Endothelial cell of umbilical vein (primary cell): ENCODE measurements at regions not wholly inside any gene's neighbourhood (a gene's known extent, or its start where the extent isn't known, plus 50 kb on each side); places are given as distances from the start of the nearest gene placed in this dataset.

ENCODE experiments used
- EZH2 ChIP-seq: IDR thresholded peaks from 2 replicates; pipeline ENCODE4 v1.6.1; 2012; ENCODE audit warnings: borderline replicate concordance, low read depth, mild to moderate bottlenecking, moderate library complexity, low read length, inconsistent platforms; ENCODE audit not compliant: severe bottlenecking
- FOS ChIP-seq: IDR thresholded peaks from 2 replicates; pipeline ENCODE4 v1.6.1; 2011; ENCODE audit warnings: mild to moderate bottlenecking, low read length, moderate library complexity, borderline replicate concordance; ENCODE audit not compliant: insufficient read depth
- JUN ChIP-seq: IDR thresholded peaks from 2 replicates; pipeline ENCODE4 v1.6.1; 2011; ENCODE audit warnings: borderline replicate concordance, low read depth; ENCODE audit not compliant: insufficient read length, insufficient read depth
- MAX ChIP-seq: IDR thresholded peaks from 2 replicates; pipeline ENCODE4 v1.6.1; 2011; ENCODE audit not compliant: insufficient read depth, insufficient read length
- MYC ChIP-seq: IDR thresholded peaks from one replicate; pipeline ENCODE4 v1.6.1; 2011; ENCODE audit warnings: mild to moderate bottlenecking, low read depth, low read length
- POLR2A ChIP-seq: IDR thresholded peaks from 2 replicates; pipeline ENCODE4 v1.6.1; 2012; ENCODE audit warnings: low read depth, mild to moderate bottlenecking, control low read depth, low read length
- POLR2AphosphoS5 ChIP-seq: IDR thresholded peaks from 2 replicates; pipeline ENCODE4 v1.6.1; 2012; ENCODE audit warnings: low read depth, mild to moderate bottlenecking, control low read depth, low read length, moderate library complexity; ENCODE audit not compliant: insufficient read depth
- TF ChIP-seq, protein P1 (sequence below), 2 donors: IDR thresholded peaks; 1 replicate in 1 of 2; 2 replicates in 1 of 2; pipeline ENCODE4 v1.5.1; 2011; ENCODE audit warnings: low read length in 2 of 2, mild to moderate bottlenecking in 2 of 2, moderate library complexity in 2 of 2, control low read depth in 1 of 2, inconsistent platforms in 1 of 2, low read depth in 1 of 2; ENCODE audit not compliant: insufficient read depth in 1 of 2; ENCODE audit errors: extremely low read depth in 1 of 2

- TF ChIP-seq, protein P1, sequence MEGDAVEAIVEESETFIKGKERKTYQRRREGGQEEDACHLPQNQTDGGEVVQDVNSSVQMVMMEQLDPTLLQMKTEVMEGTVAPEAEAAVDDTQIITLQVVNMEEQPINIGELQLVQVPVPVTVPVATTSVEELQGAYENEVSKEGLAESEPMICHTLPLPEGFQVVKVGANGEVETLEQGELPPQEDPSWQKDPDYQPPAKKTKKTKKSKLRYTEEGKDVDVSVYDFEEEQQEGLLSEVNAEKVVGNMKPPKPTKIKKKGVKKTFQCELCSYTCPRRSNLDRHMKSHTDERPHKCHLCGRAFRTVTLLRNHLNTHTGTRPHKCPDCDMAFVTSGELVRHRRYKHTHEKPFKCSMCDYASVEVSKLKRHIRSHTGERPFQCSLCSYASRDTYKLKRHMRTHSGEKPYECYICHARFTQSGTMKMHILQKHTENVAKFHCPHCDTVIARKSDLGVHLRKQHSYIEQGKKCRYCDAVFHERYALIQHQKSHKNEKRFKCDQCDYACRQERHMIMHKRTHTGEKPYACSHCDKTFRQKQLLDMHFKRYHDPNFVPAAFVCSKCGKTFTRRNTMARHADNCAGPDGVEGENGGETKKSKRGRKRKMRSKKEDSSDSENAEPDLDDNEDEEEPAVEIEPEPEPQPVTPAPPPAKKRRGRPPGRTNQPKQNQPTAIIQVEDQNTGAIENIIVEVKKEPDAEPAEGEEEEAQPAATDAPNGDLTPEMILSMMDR (IDR thresholded peaks at IDR 0.05; ENCODE audit: extremely low read depth in 1 of 2, insufficient read depth in 1 of 2, low read depth in 1 of 2, low read length in 2 of 2): no peak
- TF ChIP-seq POLR2A (no peak), EZH2 (no peak), POLR2AphosphoS5 (no peak), JUN (no peak), MAX (no peak), FOS (no peak), MYC (no peak)
Measured at GRCh38 chr9:116101516-116101915, 52.1 kb upstream of the PAPPA start.
